Liver (tissue), 8 donors: ENCODE measurements at regions not wholly inside any gene's neighbourhood (a gene's known extent, or its start where the extent isn't known, plus 50 kb on each side); places are given as distances from the start of the nearest gene placed in this dataset.
A peak's percentile ranks its signal among the peaks of the same experiment; 100 is the strongest.

Experiments used
- DNase-seq: peaks from one replicate; pipeline ENCODE4 v3.0.0-alpha.2; 2017; ENCODE audit warnings: low spot score
- H3K27ac ChIP-seq, 2 donors: one replicate each; pipeline ENCODE4 v1.7.0; 2013; ENCODE audit warnings: inconsistent platforms in 2 of 2, low read length in 2 of 2, control low read depth in 1 of 2, low read depth in 1 of 2, mild to moderate bottlenecking in 1 of 2
- H3K27me3 ChIP-seq, 4 donors: one replicate each; pipeline versions ENCODE4 v1.6.1 to v1.7.0; 2013; ENCODE audit warnings: low read length in 3 of 4, inconsistent platforms in 1 of 4, mild to moderate bottlenecking in 1 of 4, moderate library complexity in 1 of 4; ENCODE audit not compliant: control insufficient read depth in 4 of 4, insufficient read depth in 4 of 4
- H3K36me3 ChIP-seq, 4 donors: one replicate each; pipeline versions ENCODE4 v1.6.1 to v1.7.0; 2013; ENCODE audit warnings: low read length in 3 of 4, mild to moderate bottlenecking in 3 of 4, low read depth in 1 of 4, moderate library complexity in 1 of 4; ENCODE audit not compliant: control insufficient read depth in 4 of 4, insufficient read depth in 3 of 4
- H3K4me1 ChIP-seq, 4 donors: one replicate each; pipeline versions ENCODE4 v1.6.1 to v1.7.0; 2013; ENCODE audit warnings: low read length in 3 of 4, mild to moderate bottlenecking in 3 of 4, moderate library complexity in 1 of 4; ENCODE audit not compliant: control insufficient read depth in 4 of 4, insufficient read depth in 4 of 4
- H3K4me3 ChIP-seq, 3 donors: one replicate each; pipeline versions ENCODE4 v1.6.1 to v1.7.0; 2013; ENCODE audit warnings: low read length in 3 of 3, control low read depth in 1 of 3, low read depth in 1 of 3, mild to moderate bottlenecking in 1 of 3
- H3K9ac ChIP-seq, 2 donors: one replicate each; pipeline ENCODE4 v1.7.0; 2013; ENCODE audit warnings: low read length in 2 of 2, mild to moderate bottlenecking in 2 of 2, moderate library complexity in 2 of 2, control low read depth in 1 of 2, low read depth in 1 of 2
- H3K9me3 ChIP-seq, 4 donors: one replicate each; pipeline versions ENCODE4 v1.6.1 to v1.7.0; 2013; ENCODE audit warnings: low read length in 3 of 4; ENCODE audit not compliant: control insufficient read depth in 4 of 4
- EGR1 ChIP-seq, 2 donors: IDR thresholded peaks; 2 replicates each; pipeline ENCODE4 v1.6.1; 2016 to 2018; ENCODE audit warnings: antibody characterized with exemption in 2 of 2, low read depth in 2 of 2
- FOXA1 ChIP-seq: IDR thresholded peaks from 2 replicates; pipeline ENCODE4 v1.6.1; 2016; ENCODE audit warnings: antibody characterized with exemption
- FOXA2 ChIP-seq: IDR thresholded peaks from 2 replicates; pipeline ENCODE4 v1.6.1; 2016; ENCODE audit warnings: antibody characterized with exemption
- GABPA ChIP-seq, 2 donors: IDR thresholded peaks in 1 of 2; conservative IDR thresholded peaks in 1 of 2; 2 replicates each; pipeline ENCODE4 v1.6.1; 2016; ENCODE audit warnings: antibody characterized with exemption in 2 of 2, mild to moderate bottlenecking in 1 of 2, moderate library complexity in 1 of 2
- HNF4A ChIP-seq, 2 donors: conservative IDR thresholded peaks; 2 replicates each; pipeline ENCODE4 v1.6.1; 2016; ENCODE audit warnings: antibody characterized with exemption in 2 of 2, mild to moderate bottlenecking in 2 of 2
- HNF4G ChIP-seq: IDR thresholded peaks from 2 replicates; pipeline ENCODE4 v1.6.1; 2016; ENCODE audit warnings: antibody characterized with exemption
- JUND ChIP-seq, 2 donors: IDR thresholded peaks; 2 replicates each; pipeline ENCODE4 v1.6.1; 2016; ENCODE audit warnings: antibody characterized with exemption in 2 of 2
- NR2F2 ChIP-seq: IDR thresholded peaks from 2 replicates; pipeline ENCODE4 v1.6.1; 2016; ENCODE audit warnings: antibody characterized with exemption
- RAD21 ChIP-seq, 2 donors: IDR thresholded peaks; 2 replicates each; pipeline ENCODE4 v1.6.1; 2016; ENCODE audit warnings: antibody characterized with exemption in 2 of 2, mild to moderate bottlenecking in 2 of 2
- RXRA ChIP-seq, 2 donors: IDR thresholded peaks; 2 replicates each; pipeline ENCODE4 v1.6.1; 2017 to 2018; ENCODE audit warnings: antibody characterized with exemption in 2 of 2, mild to moderate bottlenecking in 1 of 2
- SP1 ChIP-seq: IDR thresholded peaks from 2 replicates; pipeline ENCODE4 v1.6.1; 2018; ENCODE audit warnings: antibody characterized with exemption, mild to moderate bottlenecking
- TAF1 ChIP-seq: conservative IDR thresholded peaks from 2 replicates; pipeline ENCODE4 v1.6.1; 2016; ENCODE audit warnings: antibody characterized with exemption, mild to moderate bottlenecking
- YY1 ChIP-seq: IDR thresholded peaks from 2 replicates; pipeline ENCODE4 v1.6.1; 2016; ENCODE audit warnings: antibody characterized with exemption, mild to moderate bottlenecking
- WGBS: extraction: QIAGEN DNeasy Blood & Tissue Kit; methylation state at CpG from one replicate; pipeline ENCODE4 v1.1.7; 2013; 5-methylcytosine and 5-hydroxymethylcytosine counted together
- TF ChIP-seq, protein P1 (sequence below): IDR thresholded peaks from 2 replicates; pipeline ENCODE4 v1.6.1; 2016; ENCODE audit warnings: antibody characterized with exemption, mild to moderate bottlenecking
- TF ChIP-seq, protein P2 (sequence below): IDR thresholded peaks from 2 replicates; pipeline ENCODE4 v1.6.1; 2016; ENCODE audit warnings: antibody characterized with exemption
- TF ChIP-seq, protein P3 (sequence below): IDR thresholded peaks from 2 replicates; pipeline ENCODE4 v1.6.1; 2016; ENCODE audit warnings: antibody characterized with exemption
- TF ChIP-seq, protein P4 (sequence below): IDR thresholded peaks from 2 replicates; pipeline ENCODE4 v1.6.1; 2016; ENCODE audit warnings: antibody characterized with exemption
- TF ChIP-seq, protein P5 (sequence below): fragments of 150-350 bp; IDR thresholded peaks from 2 replicates; pipeline ENCODE4 v1.5.1; 2017; ENCODE audit warnings: improper control_type of control experiment, low read depth, low read length; ENCODE audit not compliant: missing input control
- donor health status: healthy.
- donor health status: healthy.
- donor health status: healthy.
- donor health status: healthy.
- donor health status: healthy.

DNA sequence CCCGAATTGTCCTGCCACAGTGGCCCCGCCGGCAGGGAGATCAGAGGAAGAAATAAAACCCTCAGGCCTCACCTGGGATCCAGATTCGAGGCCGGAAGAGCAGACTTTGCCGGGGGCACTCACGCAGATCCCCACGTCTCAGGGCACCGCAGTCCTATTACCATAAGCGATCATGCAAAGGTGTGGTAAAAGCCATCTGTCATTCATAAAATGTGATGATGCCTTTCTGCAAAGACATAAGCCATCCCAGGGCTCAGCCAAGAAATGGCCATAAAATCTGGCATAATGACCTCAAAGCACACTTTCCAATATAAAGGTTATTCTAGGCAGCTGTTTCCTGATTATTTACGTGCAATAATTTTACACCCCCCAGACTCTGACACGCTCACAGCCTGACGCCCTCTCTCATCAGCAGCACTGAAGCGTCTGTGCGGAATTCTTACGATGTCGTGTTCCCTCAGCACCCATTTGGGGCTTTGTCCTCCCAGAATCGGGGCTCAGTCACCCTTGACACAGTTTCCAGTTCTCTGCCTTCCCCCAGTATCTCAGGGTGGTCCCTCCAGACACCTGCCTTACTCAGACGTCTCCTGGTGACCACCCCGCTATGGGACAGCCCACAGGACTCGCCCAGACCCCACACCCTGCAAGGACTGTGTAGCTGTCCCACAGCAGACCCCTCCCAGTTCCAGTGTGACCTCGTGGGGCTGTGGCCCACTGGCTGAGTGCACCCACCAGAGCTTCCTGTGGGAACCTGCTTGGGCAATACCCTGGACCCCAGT, 74.3 kb upstream of the FAM20C start:
- H3K4me1 ChIP-seq: peaks cover 0 to 18% (median 6%) of the 10 kb centered on the region in 4 donors
- H3K9ac ChIP-seq: no peak overlapping the region
- H3K36me3 ChIP-seq: no peaks in the 10 kb centered on the region
- no peak for TF ChIP-seq RAD21 (IDR thresholded peaks at IDR 0.05)
- no peak for TF ChIP-seq FOXA2
- TF ChIP-seq NR2F2: no peak
- TF ChIP-seq, protein P1, sequence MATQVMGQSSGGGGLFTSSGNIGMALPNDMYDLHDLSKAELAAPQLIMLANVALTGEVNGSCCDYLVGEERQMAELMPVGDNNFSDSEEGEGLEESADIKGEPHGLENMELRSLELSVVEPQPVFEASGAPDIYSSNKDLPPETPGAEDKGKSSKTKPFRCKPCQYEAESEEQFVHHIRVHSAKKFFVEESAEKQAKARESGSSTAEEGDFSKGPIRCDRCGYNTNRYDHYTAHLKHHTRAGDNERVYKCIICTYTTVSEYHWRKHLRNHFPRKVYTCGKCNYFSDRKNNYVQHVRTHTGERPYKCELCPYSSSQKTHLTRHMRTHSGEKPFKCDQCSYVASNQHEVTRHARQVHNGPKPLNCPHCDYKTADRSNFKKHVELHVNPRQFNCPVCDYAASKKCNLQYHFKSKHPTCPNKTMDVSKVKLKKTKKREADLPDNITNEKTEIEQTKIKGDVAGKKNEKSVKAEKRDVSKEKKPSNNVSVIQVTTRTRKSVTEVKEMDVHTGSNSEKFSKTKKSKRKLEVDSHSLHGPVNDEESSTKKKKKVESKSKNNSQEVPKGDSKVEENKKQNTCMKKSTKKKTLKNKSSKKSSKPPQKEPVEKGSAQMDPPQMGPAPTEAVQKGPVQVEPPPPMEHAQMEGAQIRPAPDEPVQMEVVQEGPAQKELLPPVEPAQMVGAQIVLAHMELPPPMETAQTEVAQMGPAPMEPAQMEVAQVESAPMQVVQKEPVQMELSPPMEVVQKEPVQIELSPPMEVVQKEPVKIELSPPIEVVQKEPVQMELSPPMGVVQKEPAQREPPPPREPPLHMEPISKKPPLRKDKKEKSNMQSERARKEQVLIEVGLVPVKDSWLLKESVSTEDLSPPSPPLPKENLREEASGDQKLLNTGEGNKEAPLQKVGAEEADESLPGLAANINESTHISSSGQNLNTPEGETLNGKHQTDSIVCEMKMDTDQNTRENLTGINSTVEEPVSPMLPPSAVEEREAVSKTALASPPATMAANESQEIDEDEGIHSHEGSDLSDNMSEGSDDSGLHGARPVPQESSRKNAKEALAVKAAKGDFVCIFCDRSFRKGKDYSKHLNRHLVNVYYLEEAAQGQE: no peak
- no peak overlapping the region for H3K4me3 ChIP-seq
- H3K27ac ChIP-seq: no peak overlapping the region
- no peaks in the 10 kb centered on the region for H3K27me3 ChIP-seq
- WGBS: 87% methylated on average over 20 of the region's 22 CpGs
- no peak for DNase-seq
- no peaks in the 10 kb centered on the region for H3K9me3 ChIP-seq

DNA sequence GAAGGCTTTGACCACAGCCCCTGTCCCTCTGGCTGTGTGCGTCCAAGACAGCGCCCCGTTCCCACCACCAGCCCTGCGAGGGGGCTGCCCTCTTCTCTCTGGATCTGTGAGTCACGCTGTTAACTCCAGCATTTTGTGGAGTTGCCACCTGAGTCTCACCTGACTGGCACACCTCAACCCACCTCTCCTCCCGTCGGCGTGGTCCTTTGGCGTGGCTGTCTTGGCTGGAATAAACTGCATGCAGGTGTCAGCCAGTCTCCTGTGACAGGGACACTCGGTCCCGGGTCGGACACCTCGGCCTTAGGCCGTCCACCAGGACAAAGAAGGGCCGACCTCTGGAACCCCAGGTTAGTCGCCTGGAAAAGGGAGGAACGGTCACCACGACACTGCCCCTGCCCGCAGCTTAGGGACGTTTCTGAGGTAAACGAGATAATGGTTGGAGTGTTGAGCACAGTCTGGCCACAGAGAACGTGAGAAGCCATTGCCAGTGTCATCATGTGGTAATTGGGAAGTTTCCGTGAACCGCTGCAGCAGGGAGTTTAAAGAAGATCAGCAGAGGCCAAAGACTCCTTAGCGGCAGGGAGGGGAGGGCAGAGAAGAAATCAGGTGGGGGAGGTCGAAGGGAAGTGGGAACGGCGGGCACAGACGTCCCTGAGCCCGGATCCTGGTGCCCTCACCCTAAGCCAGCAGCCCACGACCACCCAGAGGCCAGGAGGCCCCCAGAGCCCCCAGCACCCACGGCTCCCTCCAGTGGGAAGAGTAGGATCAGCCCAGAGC, 73.6 kb upstream of the FAM20C start:
- no peaks in the 10 kb centered on the region for H3K27me3 ChIP-seq
- H3K27ac ChIP-seq: peak overlapping the region; percentile 46 to 62
- H3K4me3 ChIP-seq: no peak overlapping the region
- H3K36me3 ChIP-seq: no peaks in the 10 kb centered on the region
- H3K9ac ChIP-seq: no peak overlapping the region
- TF ChIP-seq, protein P1: no peak
- TF ChIP-seq RXRA (IDR thresholded peaks at IDR 0.05): no peak
- no peak for TF ChIP-seq GABPA (IDR thresholded peaks at IDR 0.05 in 1 of 2, conservative IDR thresholded peaks at IDR 0.05 in 1 of 2)
- TF ChIP-seq, protein P2, sequence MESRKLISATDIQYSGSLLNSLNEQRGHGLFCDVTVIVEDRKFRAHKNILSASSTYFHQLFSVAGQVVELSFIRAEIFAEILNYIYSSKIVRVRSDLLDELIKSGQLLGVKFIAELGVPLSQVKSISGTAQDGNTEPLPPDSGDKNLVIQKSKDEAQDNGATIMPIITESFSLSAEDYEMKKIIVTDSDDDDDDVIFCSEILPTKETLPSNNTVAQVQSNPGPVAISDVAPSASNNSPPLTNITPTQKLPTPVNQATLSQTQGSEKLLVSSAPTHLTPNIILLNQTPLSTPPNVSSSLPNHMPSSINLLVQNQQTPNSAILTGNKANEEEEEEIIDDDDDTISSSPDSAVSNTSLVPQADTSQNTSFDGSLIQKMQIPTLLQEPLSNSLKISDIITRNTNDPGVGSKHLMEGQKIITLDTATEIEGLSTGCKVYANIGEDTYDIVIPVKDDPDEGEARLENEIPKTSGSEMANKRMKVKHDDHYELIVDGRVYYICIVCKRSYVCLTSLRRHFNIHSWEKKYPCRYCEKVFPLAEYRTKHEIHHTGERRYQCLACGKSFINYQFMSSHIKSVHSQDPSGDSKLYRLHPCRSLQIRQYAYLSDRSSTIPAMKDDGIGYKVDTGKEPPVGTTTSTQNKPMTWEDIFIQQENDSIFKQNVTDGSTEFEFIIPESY: no peak
- no peak for TF ChIP-seq HNF4A (conservative IDR thresholded peaks at IDR 0.05)
- no peak for TF ChIP-seq FOXA1
- TF ChIP-seq, protein P3, sequence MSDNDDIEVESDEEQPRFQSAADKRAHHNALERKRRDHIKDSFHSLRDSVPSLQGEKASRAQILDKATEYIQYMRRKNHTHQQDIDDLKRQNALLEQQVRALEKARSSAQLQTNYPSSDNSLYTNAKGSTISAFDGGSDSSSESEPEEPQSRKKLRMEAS: no peak
- TF ChIP-seq HNF4G: no peak
- TF ChIP-seq, protein P4, sequence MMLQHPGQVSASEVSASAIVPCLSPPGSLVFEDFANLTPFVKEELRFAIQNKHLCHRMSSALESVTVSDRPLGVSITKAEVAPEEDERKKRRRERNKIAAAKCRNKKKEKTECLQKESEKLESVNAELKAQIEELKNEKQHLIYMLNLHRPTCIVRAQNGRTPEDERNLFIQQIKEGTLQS: no peak
- TF ChIP-seq JUND (IDR thresholded peaks at IDR 0.05): no peak
- no peak for TF ChIP-seq FOXA2
- TF ChIP-seq SP1: no peak
- TF ChIP-seq RAD21 (IDR thresholded peaks at IDR 0.05): no peak
- no peak for TF ChIP-seq TAF1
- TF ChIP-seq, protein P5, sequence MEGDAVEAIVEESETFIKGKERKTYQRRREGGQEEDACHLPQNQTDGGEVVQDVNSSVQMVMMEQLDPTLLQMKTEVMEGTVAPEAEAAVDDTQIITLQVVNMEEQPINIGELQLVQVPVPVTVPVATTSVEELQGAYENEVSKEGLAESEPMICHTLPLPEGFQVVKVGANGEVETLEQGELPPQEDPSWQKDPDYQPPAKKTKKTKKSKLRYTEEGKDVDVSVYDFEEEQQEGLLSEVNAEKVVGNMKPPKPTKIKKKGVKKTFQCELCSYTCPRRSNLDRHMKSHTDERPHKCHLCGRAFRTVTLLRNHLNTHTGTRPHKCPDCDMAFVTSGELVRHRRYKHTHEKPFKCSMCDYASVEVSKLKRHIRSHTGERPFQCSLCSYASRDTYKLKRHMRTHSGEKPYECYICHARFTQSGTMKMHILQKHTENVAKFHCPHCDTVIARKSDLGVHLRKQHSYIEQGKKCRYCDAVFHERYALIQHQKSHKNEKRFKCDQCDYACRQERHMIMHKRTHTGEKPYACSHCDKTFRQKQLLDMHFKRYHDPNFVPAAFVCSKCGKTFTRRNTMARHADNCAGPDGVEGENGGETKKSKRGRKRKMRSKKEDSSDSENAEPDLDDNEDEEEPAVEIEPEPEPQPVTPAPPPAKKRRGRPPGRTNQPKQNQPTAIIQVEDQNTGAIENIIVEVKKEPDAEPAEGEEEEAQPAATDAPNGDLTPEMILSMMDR: no peak
- no peak for TF ChIP-seq EGR1 (IDR thresholded peaks at IDR 0.05; ENCODE audit: low read depth in 2 of 2)
- no peak for TF ChIP-seq NR2F2
- TF ChIP-seq YY1: no peak
- WGBS: 79% methylated on average over 32 of the region's 32 CpGs
- H3K4me1 ChIP-seq: peaks cover 0 to 18% (median 6%) of the 10 kb centered on the region in 4 donors
- no peaks in the 10 kb centered on the region for H3K9me3 ChIP-seq
- DNase-seq: peak; percentile 30
